ENCODE measurements at regions not wholly inside any gene's neighbourhood (a gene's known extent, or its start where the extent isn't known, plus 50 kb on each side); places are given as distances from the start of the nearest gene placed in this dataset.

DNA sequence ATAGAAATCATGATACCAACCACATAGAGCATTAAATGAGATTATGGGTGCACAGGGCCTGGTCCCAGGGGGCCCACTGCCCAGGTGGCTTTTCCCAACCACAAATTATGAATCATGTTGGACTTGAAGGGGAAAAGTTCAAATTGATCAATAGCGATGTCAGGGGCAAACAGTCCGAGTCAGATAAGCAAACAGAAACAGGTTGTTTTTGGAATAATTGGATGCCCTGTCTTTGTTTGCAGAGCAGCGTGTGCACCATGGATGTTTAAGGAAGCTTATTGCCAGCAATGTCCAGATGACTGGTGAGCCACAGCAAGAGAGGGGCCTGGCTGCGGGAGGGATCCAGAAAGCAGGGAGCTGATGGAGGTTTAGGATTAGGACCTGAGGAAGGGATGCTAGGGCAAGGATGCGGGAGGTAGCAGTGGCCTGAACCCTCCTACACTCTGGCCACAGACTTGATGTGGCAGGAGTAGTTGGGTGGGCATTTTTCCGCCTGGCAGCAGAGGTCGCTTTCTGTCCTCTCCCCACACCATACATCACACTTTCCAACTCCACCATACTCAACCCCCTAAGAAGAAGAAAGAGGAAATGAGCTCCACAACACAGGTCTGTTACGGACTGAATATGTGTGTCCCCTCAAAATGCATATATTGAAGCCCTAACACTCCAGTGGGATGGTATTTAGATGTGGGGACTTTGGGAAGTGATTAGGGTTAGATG lies 266.4 kb upstream of the RPL38 start:
- CTCF ChIA-PET (ENCODE audit: partially characterized antibody): interaction anchor here (0.7 to 2.1 kb wide), 7 partner anchors 10 to 290 kb away, joined by 3 to 8 read pairs (median 4); no protein-coding TSS in a partner anchor
- no peak overlapping the region for H3K4ac ChIP-seq (replicated peaks; ENCODE audit: insufficient read length, low read depth, low read length)
- no peak overlapping the region for H2BK15ac ChIP-seq (ENCODE audit: low read length)
- H3K9me3 ChIP-seq (ENCODE audit: insufficient read depth in 2 of 2, low read depth in 1 of 2, low read length in 1 of 2): no peaks in the 10 kb centered on the region
- H2AK5ac ChIP-seq (ENCODE audit: low read depth, low read length): no peak overlapping the region
- no peak overlapping the region for H2BK20ac ChIP-seq (ENCODE audit: low read length)
- H3K79me1 ChIP-seq (ENCODE audit: low read depth, low read length): no peaks in the 10 kb centered on the region
- H4K5ac ChIP-seq (ENCODE audit: insufficient read length, low read depth, low read length): no peak overlapping the region
- no peak for FAIRE-seq
- no peaks in the 10 kb centered on the region for H4K20me1 ChIP-seq (replicated peaks in 1 of 2; ENCODE audit: control insufficient read depth in 1 of 2, insufficient read depth in 2 of 2, low read length in 2 of 2)
- no peak overlapping the region for H2BK12ac ChIP-seq (ENCODE audit: low read depth, low read length)
- H3K4me3 ChIP-seq (ENCODE audit: extremely low read depth in 1 of 4, insufficient read depth in 2 of 4, low read depth in 3 of 4, low read length in 4 of 4): no peak overlapping the region
- H3K18ac ChIP-seq (ENCODE audit: extremely low read depth, low read length): no peak overlapping the region
- H3K4me2 ChIP-seq (ENCODE audit: insufficient read depth in 1 of 2, low read depth in 2 of 2, low read length in 2 of 2): no peak overlapping the region
- H3K36me3 ChIP-seq (ENCODE audit: control insufficient read depth in 2 of 4, insufficient read depth in 4 of 4, low read length in 3 of 4): no peaks in the 10 kb centered on the region
- H3K14ac ChIP-seq (ENCODE audit: insufficient read length): no peak overlapping the region
- H2BK5ac ChIP-seq (ENCODE audit: low read depth, low read length): no peak overlapping the region
- POLR2A ChIA-PET (ENCODE audit: partially characterized antibody): no interaction called here
- no peaks in the 10 kb centered on the region for H3K4me1 ChIP-seq (replicated peaks in 1 of 4; ENCODE audit: control insufficient read depth in 3 of 4, insufficient read depth in 4 of 4, low read length in 3 of 4)
- TF ChIP-seq, protein P1, sequence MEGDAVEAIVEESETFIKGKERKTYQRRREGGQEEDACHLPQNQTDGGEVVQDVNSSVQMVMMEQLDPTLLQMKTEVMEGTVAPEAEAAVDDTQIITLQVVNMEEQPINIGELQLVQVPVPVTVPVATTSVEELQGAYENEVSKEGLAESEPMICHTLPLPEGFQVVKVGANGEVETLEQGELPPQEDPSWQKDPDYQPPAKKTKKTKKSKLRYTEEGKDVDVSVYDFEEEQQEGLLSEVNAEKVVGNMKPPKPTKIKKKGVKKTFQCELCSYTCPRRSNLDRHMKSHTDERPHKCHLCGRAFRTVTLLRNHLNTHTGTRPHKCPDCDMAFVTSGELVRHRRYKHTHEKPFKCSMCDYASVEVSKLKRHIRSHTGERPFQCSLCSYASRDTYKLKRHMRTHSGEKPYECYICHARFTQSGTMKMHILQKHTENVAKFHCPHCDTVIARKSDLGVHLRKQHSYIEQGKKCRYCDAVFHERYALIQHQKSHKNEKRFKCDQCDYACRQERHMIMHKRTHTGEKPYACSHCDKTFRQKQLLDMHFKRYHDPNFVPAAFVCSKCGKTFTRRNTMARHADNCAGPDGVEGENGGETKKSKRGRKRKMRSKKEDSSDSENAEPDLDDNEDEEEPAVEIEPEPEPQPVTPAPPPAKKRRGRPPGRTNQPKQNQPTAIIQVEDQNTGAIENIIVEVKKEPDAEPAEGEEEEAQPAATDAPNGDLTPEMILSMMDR (IDR thresholded peaks at IDR 0.05; ENCODE audit: control extremely low read depth in 1 of 3, insufficient read depth in 1 of 3, low read depth in 1 of 3, low read length in 3 of 3): peak in 1 of 3 experiments; percentile 4; a peak in 1 of 4 replicates
- TF ChIP-seq GABPA (IDR thresholded peaks at IDR 0.05; ENCODE audit: borderline replicate concordance, insufficient read depth, low read length): no peak
- H2BK120ac ChIP-seq (replicated peaks; ENCODE audit: low read depth, low read length): no peak overlapping the region
- no peak overlapping the region for H2AFZ ChIP-seq (ENCODE audit: low read length)
- WGBS, 2 experiments (ENCODE audit: extremely low coverage in 1 of 2, insufficient coverage in 1 of 2, insufficient read length in 1 of 2, insufficient replicate concordance in 2 of 2, low coverage in 1 of 2, low lambda C conversion rate in 2 of 2, missing lambda C conversion rate in 1 of 2): 91% methylated on average over 8 of the region's 8 CpGs; no CpG with 5 or more reads in 1 of the 2 experiments
- DNase-seq (ENCODE audit: low read depth in 1 of 2, low spot score in 2 of 2): no peak
- H3K27ac ChIP-seq (ENCODE audit: low read depth, low read length): no peak overlapping the region
- H3K56ac ChIP-seq (replicated peaks; ENCODE audit: insufficient read length, low read depth, low read length): no peak overlapping the region
- H3K27me3 ChIP-seq (replicated peaks in 1 of 4; ENCODE audit: control insufficient read depth in 3 of 4, extremely low read depth in 1 of 4, insufficient read depth in 3 of 4, low read length in 3 of 4): no peaks in the 10 kb centered on the region
- H3K23me2 ChIP-seq (ENCODE audit: low read depth, low read length): no peaks in the 10 kb centered on the region; the same call in 1 of the 2 replicates
- H3K79me2 ChIP-seq (ENCODE audit: control insufficient read depth in 1 of 2, insufficient read depth in 2 of 2, low read length in 2 of 2): no peaks in the 10 kb centered on the region
- H3K23ac ChIP-seq (ENCODE audit: insufficient read length): no peak overlapping the region
- no peak overlapping the region for H4K91ac ChIP-seq (replicated peaks; ENCODE audit: insufficient read length, low read length)
- no peak overlapping the region for H3K9ac ChIP-seq (replicated peaks in 1 of 4; ENCODE audit: extremely low read depth in 1 of 4, low read depth in 3 of 4, low read length in 3 of 4)
- no peak overlapping the region for H4K8ac ChIP-seq (ENCODE audit: extremely low read depth, insufficient read depth, low read length)
